ENCODE measurements at regions not wholly inside any gene's neighbourhood (a gene's known extent, or its start where the extent isn't known, plus 50 kb on each side); places are given as distances from the start of the nearest gene placed in this dataset.

DNA sequence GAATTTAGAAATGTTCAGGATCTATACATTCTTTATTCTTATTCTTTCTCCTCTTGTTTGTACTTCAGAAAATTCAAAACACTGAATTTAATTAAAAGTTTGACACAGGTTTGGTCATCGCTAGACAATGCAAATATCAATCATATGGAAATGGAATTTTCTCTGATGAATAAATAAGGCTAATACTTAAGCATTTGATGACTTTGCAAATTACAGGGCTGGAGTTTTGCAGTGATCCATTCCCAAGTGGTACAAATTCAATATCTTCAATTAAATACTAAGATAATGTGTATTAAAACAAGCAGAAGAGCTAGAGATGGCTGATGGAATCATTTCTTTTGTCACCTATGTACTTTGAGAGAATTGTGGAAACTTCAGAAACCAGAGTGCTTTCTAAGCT, 439.6 kb downstream of the DYNC2H1 start:
- Histone ChIP-seq H3K27ac (no peak overlapping the region), H3K9me3 (no peaks in the 10 kb centered on the region), H3K36me3 (no peaks in the 10 kb centered on the region), H3K4me1 (ENCODE audit: control insufficient read depth in 1 of 2, low read depth in 2 of 2) (no peaks in the 10 kb centered on the region), H3K4me3 (no peak overlapping the region), H3K27me3 (replicated peaks; ENCODE audit: insufficient read depth) (no peaks in the 10 kb centered on the region)
- no peak for DNase-seq (ENCODE audit: low spot score)
- no peak for TF ChIP-seq CTCF (IDR thresholded peaks at IDR 0.05)
- no peak for ATAC-seq (ENCODE audit: insufficient number of reproducible peaks, low FRiP score, low read depth)

- H3K4me3 ChIP-seq = no peak overlapping the region
- no peaks in the 10 kb centered on the region for H3K4me1 ChIP-seq (ENCODE audit: control insufficient read depth in 1 of 2, low read depth in 2 of 2)
- H3K9me3 ChIP-seq = no peaks in the 10 kb centered on the region
- no peaks in the 10 kb centered on the region for H3K36me3 ChIP-seq
- no peaks in the 10 kb centered on the region for H3K27me3 ChIP-seq (replicated peaks; ENCODE audit: insufficient read depth)
- DNase-seq (ENCODE audit: low spot score) (no peak), ATAC-seq (ENCODE audit: insufficient number of reproducible peaks, low FRiP score, low read depth) (no peak)
- no peak for TF ChIP-seq CTCF (IDR thresholded peaks at IDR 0.05)
- no peak overlapping the region for H3K27ac ChIP-seq
These were observed 441.6 kb downstream of the DYNC2H1 start for GRCh38 chr11:103550811-103551210.

DNA sequence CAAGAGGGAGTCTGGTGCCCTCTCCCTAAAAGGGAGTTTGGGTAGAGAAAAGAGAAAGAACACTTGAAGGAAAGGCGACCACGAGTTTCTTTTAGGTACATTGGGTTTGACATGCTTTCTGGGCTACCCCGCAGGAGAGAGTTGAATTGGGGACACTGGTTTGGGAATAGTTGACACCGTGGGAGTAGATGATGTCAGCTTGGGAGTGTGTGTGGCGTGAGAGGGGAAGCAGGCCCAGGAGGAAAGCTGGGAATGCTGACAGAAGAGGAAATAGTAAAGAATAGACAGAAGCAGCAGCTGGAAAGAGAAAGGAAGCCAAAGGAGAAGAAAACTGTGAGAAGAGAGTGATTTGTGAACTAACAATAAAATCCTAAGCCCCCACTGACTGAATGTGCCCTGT, 442.9 kb downstream of the DYNC2H1 start:
- no peak overlapping the region for H3K4me3 ChIP-seq
- H3K36me3 ChIP-seq = no peaks in the 10 kb centered on the region
- DNase-seq (ENCODE audit: low spot score) (no peak), ATAC-seq (ENCODE audit: insufficient number of reproducible peaks, low FRiP score, low read depth) (no peak)
- H3K27me3 ChIP-seq (replicated peaks; ENCODE audit: insufficient read depth) = no peaks in the 10 kb centered on the region
- H3K27ac ChIP-seq = no peak overlapping the region
- no peaks in the 10 kb centered on the region for H3K9me3 ChIP-seq
- TF ChIP-seq CTCF (IDR thresholded peaks at IDR 0.05) = no peak
- H3K4me1 ChIP-seq (ENCODE audit: control insufficient read depth in 1 of 2, low read depth in 2 of 2) = no peaks in the 10 kb centered on the region

GRCh38 chr11:103556171-103556570, 446.9 kb downstream of the DYNC2H1 start:
- Histone ChIP-seq H3K4me3 (no peak overlapping the region), H3K27me3 (replicated peaks; ENCODE audit: insufficient read depth) (no peaks in the 10 kb centered on the region), H3K27ac (no peak overlapping the region), H3K4me1 (ENCODE audit: control insufficient read depth in 1 of 2, low read depth in 2 of 2) (no peaks in the 10 kb centered on the region), H3K9me3 (no peaks in the 10 kb centered on the region), H3K36me3 (no peaks in the 10 kb centered on the region)
- no peak for TF ChIP-seq CTCF (IDR thresholded peaks at IDR 0.05)
- ATAC-seq (ENCODE audit: insufficient number of reproducible peaks, low FRiP score, low read depth) = peak; percentile 42
- DNase-seq (ENCODE audit: low spot score) = no peak

- no peaks in the 10 kb centered on the region for H3K27me3 ChIP-seq (replicated peaks; ENCODE audit: insufficient read depth)
- no peak overlapping the region for H3K4me3 ChIP-seq
- no peak for TF ChIP-seq CTCF (IDR thresholded peaks at IDR 0.05)
- no peak for DNase-seq (ENCODE audit: low spot score)
- no peak for ATAC-seq (ENCODE audit: insufficient number of reproducible peaks, low FRiP score, low read depth)
- H3K27ac ChIP-seq = no peak overlapping the region
- no peaks in the 10 kb centered on the region for H3K4me1 ChIP-seq (ENCODE audit: control insufficient read depth in 1 of 2, low read depth in 2 of 2)
- H3K9me3 ChIP-seq = no peaks in the 10 kb centered on the region
- H3K36me3 ChIP-seq = no peaks in the 10 kb centered on the region
These were observed 456.9 kb downstream of the DYNC2H1 start for GRCh38 chr11:103566116-103566515.

Measured in thoracic aorta (tissue), 2 donors.